Gastrocnemius medialis (tissue), 4 donors: ENCODE measurements at regions not wholly inside any gene's neighbourhood (a gene's known extent, or its start where the extent isn't known, plus 50 kb on each side); places are given as distances from the start of the nearest gene placed in this dataset.
A peak's percentile ranks its signal among the peaks of the same experiment; 100 is the strongest.
"Not testable (repeated sequence)": the region's sequence is repeated elsewhere in the genome, so short reads cannot be mapped to it uniquely, and the experiment has no call there.

ENCODE experiments used
- ATAC-seq, 2 donors: fragments of 150-250 bp; one replicate each; pipeline ENCODE4 v1.9.1; 2016
- DNase-seq, 2 donors: peaks; one replicate each; pipeline ENCODE4 v3.0.0-alpha.2; 2019
- H3K27ac ChIP-seq, 4 donors: fragments of 200-600 bp; sonication (generic); 1 replicate in 1 of 4; 2 replicates in 3 of 4; pipeline ENCODE4 v1.5.1; 2016 to 2018; ENCODE audit warnings: mild to moderate bottlenecking in 2 of 4, moderate library complexity in 1 of 4
- H3K27me3 ChIP-seq, 3 donors: fragments of 200-600 bp; sonication (generic) in 2 of 3; 1 replicate in 1 of 3; 2 replicates in 2 of 3; pipeline versions ENCODE4 v1.5.1 to v1.6.0; 2016 to 2019; ENCODE audit warnings: mild to moderate bottlenecking in 1 of 3, moderate library complexity in 1 of 3
- H3K36me3 ChIP-seq, 2 donors: fragments of 200-600 bp; sonication (generic) in 1 of 2; one replicate each; pipeline ENCODE4 v1.5.1; 2017 to 2018
- H3K4me1 ChIP-seq, 2 donors: fragments of 200-600 bp; sonication (generic) in 1 of 2; one replicate each; pipeline ENCODE4 v1.5.1; 2016 to 2017; ENCODE audit warnings: mild to moderate bottlenecking in 2 of 2
- H3K4me3 ChIP-seq, 4 donors: fragments of 200-600 bp; sonication (generic) in 3 of 4; 1 replicate in 1 of 4; 2 replicates in 3 of 4; pipeline ENCODE4 v1.5.1; 2016 to 2019; ENCODE audit warnings: mild to moderate bottlenecking in 2 of 4
- H3K9me3 ChIP-seq, 3 donors: fragments of 200-600 bp; sonication (generic) in 2 of 3; 1 replicate in 1 of 3; 2 replicates in 2 of 3; pipeline ENCODE4 v1.5.1; 2016 to 2019
- POLR2A ChIP-seq, 2 donors: fragments of 450-650 bp; IDR thresholded peaks; one replicate each; pipeline ENCODE4 v1.6.1; 2017; ENCODE audit warnings: antibody characterized with exemption in 2 of 2, mild to moderate bottlenecking in 2 of 2, moderate library complexity in 2 of 2
- in situ Hi-C, 4 donors: fragments of 200-750 bp; cut with MboI; loops; one replicate each; pipeline versions ENCODE4 v1.15.0 to v1.8.0; 2017; ENCODE audit warnings: low sequenced_read_pairs in 4 of 4
- intact Hi-C: fragments of 100-400 bp; cut with DNase I; formaldehyde crosslinking; loops from one replicate; pipeline ENCODE4 v1.15.1; 2023; ENCODE audit warnings: low total_unique reads
- TF ChIP-seq, protein P1 (sequence below), 5 experiments: fragments of 450-650 bp in 3 of 5; fragments of 200-600 bp in 2 of 5; sonication (generic) in 2 of 5; IDR thresholded peaks in 4 of 5; conservative IDR thresholded peaks in 1 of 5; 1 replicate in 4 of 5; 2 replicates in 1 of 5; pipeline ENCODE4 v1.5.1; 2016 to 2019; ENCODE audit warnings: antibody characterized with exemption in 5 of 5, mild to moderate bottlenecking in 3 of 5, moderate library complexity in 3 of 5

DNA sequence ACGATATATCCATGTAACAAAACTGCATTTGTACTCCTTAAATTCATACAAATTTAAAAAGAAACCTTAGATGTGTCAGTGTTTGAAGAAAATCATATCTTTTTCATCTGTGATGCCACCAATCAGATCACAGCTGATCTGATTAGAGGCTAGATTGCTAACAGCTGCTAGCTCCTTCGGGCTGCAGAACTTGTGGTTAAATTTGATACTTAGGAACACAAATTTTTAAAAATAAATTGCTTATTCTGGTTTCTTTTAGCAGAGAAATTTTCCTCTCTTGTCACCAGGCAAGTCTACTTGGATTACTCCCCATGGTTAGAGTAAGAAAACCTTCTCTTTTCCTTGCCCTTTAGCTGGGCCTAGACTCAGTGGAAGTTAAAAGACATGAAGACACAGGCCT is 94.6 kb upstream of the RANBP6 start:
- Histone ChIP-seq H3K27ac (no peak overlapping the region), H3K9me3 (no peaks in the 10 kb centered on the region), H3K27me3 (no peaks in the 10 kb centered on the region), H3K4me1 (peaks cover 0 to 13% of the 10 kb centered on the region in 2 donors), H3K4me3 (no peak overlapping the region), H3K36me3 (no peaks in the 10 kb centered on the region)
- TF ChIP-seq POLR2A (IDR thresholded peaks at IDR 0.05): no peak
- TF ChIP-seq, protein P1, sequence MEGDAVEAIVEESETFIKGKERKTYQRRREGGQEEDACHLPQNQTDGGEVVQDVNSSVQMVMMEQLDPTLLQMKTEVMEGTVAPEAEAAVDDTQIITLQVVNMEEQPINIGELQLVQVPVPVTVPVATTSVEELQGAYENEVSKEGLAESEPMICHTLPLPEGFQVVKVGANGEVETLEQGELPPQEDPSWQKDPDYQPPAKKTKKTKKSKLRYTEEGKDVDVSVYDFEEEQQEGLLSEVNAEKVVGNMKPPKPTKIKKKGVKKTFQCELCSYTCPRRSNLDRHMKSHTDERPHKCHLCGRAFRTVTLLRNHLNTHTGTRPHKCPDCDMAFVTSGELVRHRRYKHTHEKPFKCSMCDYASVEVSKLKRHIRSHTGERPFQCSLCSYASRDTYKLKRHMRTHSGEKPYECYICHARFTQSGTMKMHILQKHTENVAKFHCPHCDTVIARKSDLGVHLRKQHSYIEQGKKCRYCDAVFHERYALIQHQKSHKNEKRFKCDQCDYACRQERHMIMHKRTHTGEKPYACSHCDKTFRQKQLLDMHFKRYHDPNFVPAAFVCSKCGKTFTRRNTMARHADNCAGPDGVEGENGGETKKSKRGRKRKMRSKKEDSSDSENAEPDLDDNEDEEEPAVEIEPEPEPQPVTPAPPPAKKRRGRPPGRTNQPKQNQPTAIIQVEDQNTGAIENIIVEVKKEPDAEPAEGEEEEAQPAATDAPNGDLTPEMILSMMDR (IDR thresholded peaks at IDR 0.05 in 4 of 5, conservative IDR thresholded peaks at IDR 0.05 in 1 of 5): no peak
- intact Hi-C loops: no loop called here
- no peak for DNase-seq
- ATAC-seq: no peak
- in situ Hi-C loops: no loop called here

DNA sequence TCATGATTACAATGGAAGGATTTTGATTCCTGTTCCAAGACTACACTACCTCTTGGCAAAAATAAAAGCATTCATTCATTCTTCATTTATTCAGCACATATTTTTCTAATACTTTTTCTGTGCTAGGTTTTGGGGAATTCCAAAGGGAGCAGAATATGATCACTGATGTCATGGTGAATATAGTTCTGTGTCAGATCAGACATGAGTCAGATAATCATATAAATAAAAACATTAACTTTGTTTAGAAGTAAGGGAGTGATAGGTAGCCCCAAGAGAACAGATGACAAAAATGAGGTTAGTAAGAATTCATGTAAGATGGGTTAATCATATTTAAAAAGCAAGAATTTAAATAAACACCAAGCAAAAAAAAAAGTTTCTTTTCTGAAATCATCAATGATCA is 94.1 kb upstream of the RANBP6 start:
- intact Hi-C loops: no loop called here
- TF ChIP-seq, protein P1 (IDR thresholded peaks at IDR 0.05 in 4 of 5, conservative IDR thresholded peaks at IDR 0.05 in 1 of 5): no peak
- Histone ChIP-seq H3K4me3 (no peak overlapping the region), H3K4me1 (peaks cover 0 to 13% of the 10 kb centered on the region in 2 donors), H3K27ac (no peak overlapping the region), H3K36me3 (no peaks in the 10 kb centered on the region), H3K27me3 (no peaks in the 10 kb centered on the region), H3K9me3 (no peaks in the 10 kb centered on the region)
- no peak for ATAC-seq
- DNase-seq: no peak
- in situ Hi-C loops: no loop called here

DNA sequence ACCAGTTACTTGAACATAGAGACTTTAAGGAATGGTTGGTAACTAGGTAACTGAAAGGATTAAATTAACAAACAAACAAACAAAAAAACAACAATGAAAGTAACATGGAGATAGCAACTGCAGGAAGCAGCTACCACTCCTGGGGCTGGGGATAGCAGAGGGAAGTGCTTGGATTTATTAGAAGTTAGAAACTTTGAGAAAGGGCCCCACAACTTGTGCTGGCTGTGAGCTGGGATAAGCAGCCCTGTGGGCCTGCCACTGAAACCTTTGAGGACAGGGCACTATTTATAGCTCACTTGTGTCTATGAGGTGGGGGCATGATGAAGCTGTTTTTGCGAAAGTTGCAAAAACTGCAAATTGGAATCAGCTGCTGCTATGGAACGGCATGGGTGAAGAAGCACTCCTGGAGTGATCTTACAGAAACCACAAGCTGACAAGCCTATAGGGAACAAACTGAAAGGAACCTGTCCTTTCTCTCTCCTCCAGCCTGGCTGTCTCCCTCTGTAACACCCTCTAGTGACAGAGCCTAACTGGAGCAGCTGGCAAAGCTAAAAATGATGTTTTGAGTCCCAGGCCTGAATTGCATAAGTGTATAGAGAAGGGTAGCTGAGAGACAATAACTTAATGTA is 91.4 kb upstream of the RANBP6 start:
- TF ChIP-seq POLR2A (IDR thresholded peaks at IDR 0.05): no peak
- TF ChIP-seq, protein P1 (IDR thresholded peaks at IDR 0.05 in 4 of 5, conservative IDR thresholded peaks at IDR 0.05 in 1 of 5): peak in 4 of 5 experiments; percentile 35 to 61 (median 50)
- Histone ChIP-seq H3K4me3 (peak overlapping the region; percentile 6 to 42 (median 28)), H3K4me1 (peaks cover 0 to 13% of the 10 kb centered on the region in 2 donors), H3K27ac (peak overlapping the region; percentile 69 to 83 (median 76)), H3K9me3 (no peaks in the 10 kb centered on the region), H3K36me3 (no peaks in the 10 kb centered on the region), H3K27me3 (no peaks in the 10 kb centered on the region)
- ATAC-seq (peak; percentile 92 to 99), DNase-seq (peak; percentile 7 to 45)
- in situ Hi-C loops (no loop called here), intact Hi-C loops (loop anchor here (2.0 kb wide), 3 partner anchors 16 to 52 kb away; no protein-coding TSS in a partner anchor)

GRCh38 chr9:6105738-6106137 is 90.3 kb upstream of the RANBP6 start:
- H3K36me3 ChIP-seq: no peaks in the 10 kb centered on the region
- TF ChIP-seq, protein P1 (IDR thresholded peaks at IDR 0.05 in 4 of 5, conservative IDR thresholded peaks at IDR 0.05 in 1 of 5): no peak
- no peak for TF ChIP-seq POLR2A (IDR thresholded peaks at IDR 0.05)
- peak overlapping the region in 1 of 4 donors; percentile 83 for H3K27ac ChIP-seq
- H3K4me1 ChIP-seq: peaks cover 0 to 13% of the 10 kb centered on the region in 2 donors
- DNase-seq (no peak), ATAC-seq (no peak)
- H3K4me3 ChIP-seq: no peak overlapping the region
- intact Hi-C loops (loop anchor here (2.0 kb wide), 3 partner anchors 15 to 51 kb away; no protein-coding TSS in a partner anchor), in situ Hi-C loops (no loop called here)
- H3K27me3 ChIP-seq: no peaks in the 10 kb centered on the region
- no peaks in the 10 kb centered on the region for H3K9me3 ChIP-seq

DNA sequence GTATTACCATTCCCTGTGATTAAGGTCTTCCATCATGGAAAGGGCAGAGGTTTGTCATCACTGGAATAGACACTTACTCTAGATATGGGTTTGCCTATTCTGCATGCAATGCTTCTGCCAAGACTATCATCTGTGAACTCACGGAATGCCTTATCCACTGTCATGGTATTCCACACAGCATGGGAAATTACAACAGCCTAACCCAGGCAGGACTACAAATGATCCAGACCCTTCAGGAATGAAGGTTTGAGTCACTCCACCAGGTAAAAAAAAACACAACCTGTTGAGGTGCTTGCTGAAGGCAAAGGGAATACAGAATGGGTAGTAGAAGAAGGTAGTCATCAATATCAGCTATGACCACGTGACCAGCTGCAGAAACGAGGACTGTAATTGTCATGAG is 89.0 kb upstream of the RANBP6 start:
- in situ Hi-C loops, H3K9me3 ChIP-seq, H3K4me3 ChIP-seq, ATAC-seq, H3K36me3 ChIP-seq, intact Hi-C loops, H3K27me3 ChIP-seq, DNase-seq, H3K27ac ChIP-seq: not testable (repeated sequence)
- peaks cover 0 to 13% of the 10 kb centered on the region in 2 donors for H3K4me1 ChIP-seq

DNA sequence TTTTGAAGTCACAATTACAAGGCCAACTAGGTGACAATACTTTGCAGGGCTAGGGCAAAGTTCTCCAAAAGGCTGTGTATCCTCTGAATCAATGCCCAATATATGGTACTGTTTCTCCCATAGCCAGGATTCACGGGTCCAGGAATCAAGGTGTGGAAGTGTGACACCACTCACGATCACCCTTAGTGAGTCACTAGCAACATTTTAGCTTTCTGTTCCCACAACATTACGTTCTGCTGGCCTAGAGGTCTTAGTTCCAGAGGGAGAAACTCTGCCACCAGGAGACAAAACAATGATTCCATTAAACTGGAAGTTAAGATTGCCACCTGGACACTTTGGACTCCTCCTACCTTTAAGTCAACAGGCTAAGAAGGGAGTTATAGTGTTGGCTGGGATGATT is 88.5 kb upstream of the RANBP6 start:
- peaks cover 0 to 13% of the 10 kb centered on the region in 2 donors for H3K4me1 ChIP-seq
- H3K9me3 ChIP-seq, H3K4me3 ChIP-seq, H3K27ac ChIP-seq, intact Hi-C loops, H3K27me3 ChIP-seq, H3K36me3 ChIP-seq, in situ Hi-C loops, ATAC-seq, DNase-seq: not testable (repeated sequence)

DNA sequence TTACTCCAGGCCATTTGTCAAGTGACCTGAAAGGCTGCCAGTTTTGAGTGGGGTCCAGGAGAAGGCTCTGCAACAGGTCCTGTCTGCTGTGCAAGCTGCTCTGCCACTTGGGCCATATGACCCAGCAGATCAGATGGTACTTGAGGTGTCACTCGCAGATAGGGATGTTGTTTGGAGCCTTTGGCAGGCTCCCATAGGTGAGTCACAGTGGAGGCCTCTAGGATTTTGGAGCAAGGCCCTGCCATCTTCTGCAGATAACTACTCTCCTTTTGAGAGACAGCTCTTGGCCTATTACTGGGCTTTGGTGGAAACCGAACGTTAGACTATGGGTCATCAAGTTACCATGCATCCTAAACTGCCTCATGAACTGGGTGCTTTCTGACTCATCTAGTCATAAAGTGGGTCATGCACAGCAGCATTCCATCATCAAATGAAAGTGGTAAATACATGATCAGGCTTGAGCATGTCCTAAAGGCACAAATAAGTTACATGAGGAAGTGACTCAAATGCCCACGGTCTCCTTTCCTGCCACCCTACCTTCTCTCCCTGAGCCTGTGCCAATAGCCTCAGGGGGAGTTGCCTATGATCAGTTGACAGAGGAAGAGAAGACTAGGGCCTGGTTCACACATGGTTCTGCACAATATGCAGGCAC is 87.0 kb upstream of the RANBP6 start:
- intact Hi-C loops, DNase-seq, in situ Hi-C loops: not testable (repeated sequence)

GRCh38 chr9:6101725-6102124 is 86.3 kb upstream of the RANBP6 start:
- intact Hi-C loops, H3K4me1 ChIP-seq, H3K27ac ChIP-seq, H3K27me3 ChIP-seq, in situ Hi-C loops, DNase-seq, H3K9me3 ChIP-seq, H3K36me3 ChIP-seq, ATAC-seq, H3K4me3 ChIP-seq: not testable (repeated sequence)

More for the DNA sequence above, 87.0 kb upstream of the RANBP6 start:
- H3K4me1 ChIP-seq: peaks cover 0 to 13% of the 10 kb centered on the region in 2 donors
- H3K4me3 ChIP-seq, ATAC-seq, H3K27me3 ChIP-seq, H3K27ac ChIP-seq, H3K9me3 ChIP-seq, H3K36me3 ChIP-seq: not testable (repeated sequence)
